AG08396 (cell line): ENCODE measurements at regions not wholly inside any gene's neighbourhood (a gene's known extent, or its start where the extent isn't known, plus 50 kb on each side); places are given as distances from the start of the nearest gene placed in this dataset.

ENCODE experiments used
- DNase-seq: peaks from one replicate; pipeline ENCODE4 v3.0.0; 2012; ENCODE audit warnings: low spot score, mixed read lengths

- DNase-seq = no peak
Measured at GRCh38 chr11:92533657-92534335, 309.2 kb downstream of the FAT3 start.

DNA sequence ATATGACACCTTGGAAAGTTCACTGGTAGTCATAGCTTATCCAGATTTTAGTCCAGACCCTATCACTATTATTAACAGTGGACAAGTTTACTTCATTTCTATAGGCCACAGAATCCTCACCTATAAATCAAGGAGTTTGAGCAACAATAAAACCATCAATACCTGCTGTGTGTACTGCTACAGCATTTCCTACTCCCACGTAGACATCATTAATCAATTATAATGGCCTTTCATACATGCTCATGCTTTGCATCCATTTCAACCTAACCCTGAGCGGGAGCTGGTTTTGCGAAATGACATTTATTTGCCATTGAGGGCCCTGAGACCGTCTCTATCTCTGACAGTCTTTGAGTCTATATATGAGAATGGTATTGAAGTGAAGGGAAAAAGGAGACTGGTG, 312.3 kb downstream of the FAT3 start:
- no peak for DNase-seq

- no peak for DNase-seq
Measured at GRCh38 chr11:92540096-92540495, 315.5 kb downstream of the FAT3 start.

GRCh38 chr11:92545906-92546471, 321.4 kb downstream of the FAT3 start:
- DNase-seq = no peak

- DNase-seq = no peak
Measured at GRCh38 chr11:92546603-92547002, 322.0 kb downstream of the FAT3 start.

DNA sequence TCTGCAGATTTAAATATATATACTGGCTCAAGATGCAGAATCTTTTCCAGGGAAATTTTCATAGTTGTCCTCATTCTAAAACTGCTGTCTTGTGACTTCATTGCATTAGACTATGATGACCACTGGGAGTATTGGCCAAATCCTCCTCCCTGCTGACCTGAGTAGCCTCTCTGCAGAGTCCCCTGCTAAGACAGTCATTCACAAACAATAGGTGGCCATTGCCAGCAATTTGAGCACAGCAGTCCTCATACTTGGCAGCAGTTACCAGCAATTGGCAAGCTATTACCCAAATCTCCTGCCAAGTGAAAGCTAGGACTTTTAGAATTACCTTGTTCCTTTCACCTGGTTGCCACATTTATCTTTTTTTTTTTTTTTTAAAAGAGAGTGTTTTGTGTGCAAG, 325.8 kb downstream of the FAT3 start:
- DNase-seq = no peak

DNA sequence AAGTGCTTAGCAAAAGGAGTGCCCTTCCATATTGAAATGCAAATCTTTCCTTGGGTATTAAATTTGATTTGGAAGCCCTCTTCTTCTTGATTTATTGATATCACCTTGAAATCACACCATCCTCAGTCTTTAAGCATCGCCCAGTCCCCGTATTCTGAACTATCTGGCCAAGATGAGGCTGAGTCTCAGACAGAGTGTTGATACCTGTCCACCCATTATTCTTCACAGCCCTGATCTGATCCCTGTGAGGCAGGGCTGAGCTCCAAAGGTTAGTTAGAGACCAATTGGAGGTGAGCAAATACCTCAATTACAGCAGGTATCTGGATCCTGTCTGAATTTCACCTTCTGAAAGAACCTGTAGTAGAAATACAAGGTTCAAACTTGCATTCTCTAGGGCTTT, 326.3 kb downstream of the FAT3 start:
- DNase-seq = no peak

DNA sequence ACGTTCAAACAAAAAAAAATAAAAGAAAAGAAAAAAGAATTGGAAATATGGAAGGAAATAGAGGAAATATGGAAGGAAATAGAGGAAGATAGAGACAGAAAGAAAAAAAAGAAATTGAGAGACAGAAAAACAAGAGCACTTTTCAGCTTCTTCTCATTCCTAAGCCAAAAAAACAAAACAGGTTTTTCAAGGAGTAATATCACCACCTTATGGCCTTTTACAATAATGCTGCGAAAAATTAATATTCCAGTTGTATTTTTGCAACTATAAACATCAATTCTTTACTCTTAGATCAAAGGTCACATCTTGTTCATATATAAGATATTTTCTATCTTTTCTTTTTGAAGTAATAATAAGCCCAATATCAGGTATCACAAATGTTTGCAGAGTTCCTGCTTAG, 328.3 kb downstream of the FAT3 start:
- DNase-seq = no peak

- no peak for DNase-seq
Measured at GRCh38 chr11:92554688-92555087, 330.1 kb downstream of the FAT3 start.

DNA sequence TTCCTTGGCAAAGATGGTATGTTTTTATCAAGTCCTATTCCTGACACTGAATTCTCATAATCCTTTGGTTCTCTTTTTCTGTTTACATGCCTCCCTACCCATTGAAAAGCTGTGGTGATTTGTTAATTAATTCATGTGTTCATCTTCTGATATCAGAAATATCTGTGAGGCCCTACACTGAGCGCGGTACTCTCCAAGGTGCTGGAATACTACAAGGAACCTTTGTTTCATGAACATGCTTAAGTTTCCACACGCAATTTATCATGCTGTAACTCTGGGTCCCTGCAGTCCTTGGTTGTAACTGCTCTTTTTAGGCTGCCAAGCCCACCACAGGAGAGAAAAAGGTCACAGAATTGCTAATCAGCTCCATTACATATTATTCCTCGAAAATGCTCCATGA, 331.8 kb downstream of the FAT3 start:
- no peak for DNase-seq

- no peak for DNase-seq
Measured at GRCh38 chr11:92557879-92558278, 333.3 kb downstream of the FAT3 start.

GRCh38 chr11:92558323-92558722, 333.7 kb downstream of the FAT3 start:
- DNase-seq = no peak

DNA sequence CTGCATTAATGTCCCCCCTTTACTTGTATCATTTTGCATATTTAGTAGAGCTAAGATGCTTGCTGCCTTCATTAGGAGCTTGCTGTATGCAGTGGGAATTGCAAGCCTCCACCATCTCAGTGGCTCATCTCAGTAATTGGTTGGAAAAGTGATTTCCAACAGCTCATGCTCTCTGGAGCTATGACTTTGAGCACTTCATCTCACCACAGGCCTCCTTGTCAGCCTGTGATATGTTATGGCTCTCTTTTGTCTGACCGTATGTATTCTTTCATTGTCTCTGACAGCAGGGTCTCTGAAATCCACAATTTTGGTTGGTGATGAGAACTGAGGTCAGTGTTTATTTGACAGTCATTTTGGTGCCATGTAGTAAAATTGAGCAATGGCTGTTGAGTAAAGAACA, 345.1 kb downstream of the FAT3 start:
- DNase-seq = no peak

DNA sequence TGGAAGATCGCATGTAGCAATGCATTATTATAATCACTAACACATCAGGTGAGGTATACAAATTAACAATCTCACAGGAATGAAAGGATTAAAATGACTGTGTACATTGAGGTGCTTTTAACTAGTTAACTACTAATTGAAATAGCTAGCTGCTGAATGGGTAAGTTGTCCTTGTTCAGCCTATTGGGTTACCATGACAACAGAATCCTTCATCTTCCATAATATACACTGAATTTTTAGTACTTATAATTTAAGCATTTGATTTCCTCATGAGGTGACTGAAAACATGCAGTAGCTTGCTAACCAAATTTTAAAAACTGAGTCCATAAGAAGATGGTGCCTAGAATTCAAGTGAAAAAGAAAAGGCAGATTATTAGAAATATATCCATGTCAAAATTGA, 347.9 kb downstream of the FAT3 start:
- DNase-seq = no peak

DNA sequence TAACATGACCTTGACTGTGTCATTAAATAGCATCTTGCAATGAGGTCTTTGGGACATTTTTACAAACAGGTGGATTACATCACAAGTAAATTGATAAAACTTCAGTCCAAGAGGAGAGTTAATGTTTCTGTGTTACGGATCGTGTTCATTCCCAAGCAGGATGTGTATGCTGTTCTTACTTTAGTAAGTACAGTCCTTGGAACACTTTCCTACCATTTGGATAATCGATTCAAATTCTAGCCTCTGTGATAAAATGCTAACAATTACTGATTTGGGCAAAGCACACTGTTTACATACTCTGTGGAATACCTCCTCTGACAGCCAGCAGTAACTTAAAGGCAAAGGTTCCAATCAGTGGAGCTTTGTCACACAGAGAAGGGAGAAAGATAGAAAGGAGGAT, 351.7 kb downstream of the FAT3 start:
- DNase-seq = no peak

DNA sequence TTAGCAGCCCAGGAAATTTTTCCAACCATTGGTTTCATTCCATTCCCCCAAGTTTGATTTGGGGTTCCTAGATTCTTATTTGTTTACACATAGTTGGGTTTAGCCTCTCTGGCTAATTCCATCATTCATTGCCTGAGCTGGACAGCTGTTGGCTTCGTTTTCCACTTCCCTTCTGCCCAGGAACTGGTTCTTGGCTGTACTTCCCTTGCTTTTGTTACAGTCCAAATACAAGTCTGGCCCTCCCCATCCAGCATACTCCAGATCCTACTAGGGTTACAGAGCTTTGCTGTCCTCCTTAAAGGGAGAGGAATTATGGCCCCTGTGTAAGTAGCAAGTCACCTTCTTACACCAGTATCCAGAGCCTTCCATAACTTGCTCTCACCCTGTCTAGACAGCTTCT, 356.3 kb downstream of the FAT3 start:
- DNase-seq = no peak

GRCh38 chr11:92588393-92588792, 363.8 kb downstream of the FAT3 start:
- no peak for DNase-seq

DNA sequence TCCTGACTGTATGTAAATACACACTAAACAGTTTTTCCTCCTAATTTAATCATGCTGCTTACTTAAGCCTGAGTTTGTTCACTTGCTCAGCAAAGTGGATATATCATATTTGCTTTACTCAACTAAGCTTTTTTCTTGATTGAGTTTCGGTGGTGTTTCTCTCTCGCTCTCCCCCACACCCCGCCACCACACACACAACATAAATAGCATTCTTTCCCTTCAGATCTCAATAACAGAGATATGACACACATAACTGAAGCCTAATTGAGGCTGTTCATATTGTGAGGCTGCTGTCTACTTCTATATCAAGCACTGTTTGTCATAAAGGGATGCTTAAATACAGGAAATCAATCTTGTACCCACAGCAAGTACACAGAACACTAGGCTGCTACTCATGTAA, 364.9 kb downstream of the FAT3 start:
- DNase-seq = no peak

DNA sequence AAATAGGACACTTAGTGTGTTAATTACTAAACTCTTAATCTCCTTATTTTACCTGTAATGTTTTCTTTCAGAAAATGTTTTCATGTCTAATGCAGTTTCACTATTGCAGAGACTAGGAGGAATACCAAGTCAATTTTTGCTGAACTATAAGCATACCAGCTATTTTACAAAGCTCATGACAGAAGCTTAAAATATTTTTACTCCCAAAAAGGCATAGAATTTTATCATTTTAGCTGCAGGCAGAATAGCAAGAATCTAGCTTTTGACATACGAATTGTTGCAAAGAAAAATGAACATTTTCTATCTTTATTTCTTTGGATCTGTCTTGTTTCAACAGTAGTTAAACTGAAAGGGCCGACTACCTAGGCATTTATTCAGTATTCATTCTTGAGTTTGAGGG, 366.9 kb downstream of the FAT3 start:
- no peak for DNase-seq

DNA sequence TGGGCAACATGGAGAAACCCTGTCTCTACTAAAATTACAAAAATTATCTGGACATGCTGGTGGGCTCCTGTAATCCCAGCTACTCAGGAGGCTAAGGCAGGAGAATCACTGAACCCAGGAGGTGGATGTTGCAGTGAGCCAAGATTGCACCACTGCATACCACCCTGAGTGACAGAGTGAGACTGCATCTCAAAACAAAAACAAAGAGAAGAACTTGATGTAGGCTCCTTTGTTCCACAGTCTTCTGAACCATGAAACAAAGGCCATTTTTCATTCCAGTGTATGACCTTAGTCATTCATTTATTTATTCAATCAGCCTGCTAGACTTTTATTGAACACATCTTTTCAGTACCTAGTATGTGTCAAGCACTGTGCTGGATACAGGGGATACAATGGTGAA, 369.6 kb downstream of the FAT3 start:
- no peak for DNase-seq

GRCh38 chr11:92595052-92595451, 370.4 kb downstream of the FAT3 start:
- DNase-seq = no peak

DNA sequence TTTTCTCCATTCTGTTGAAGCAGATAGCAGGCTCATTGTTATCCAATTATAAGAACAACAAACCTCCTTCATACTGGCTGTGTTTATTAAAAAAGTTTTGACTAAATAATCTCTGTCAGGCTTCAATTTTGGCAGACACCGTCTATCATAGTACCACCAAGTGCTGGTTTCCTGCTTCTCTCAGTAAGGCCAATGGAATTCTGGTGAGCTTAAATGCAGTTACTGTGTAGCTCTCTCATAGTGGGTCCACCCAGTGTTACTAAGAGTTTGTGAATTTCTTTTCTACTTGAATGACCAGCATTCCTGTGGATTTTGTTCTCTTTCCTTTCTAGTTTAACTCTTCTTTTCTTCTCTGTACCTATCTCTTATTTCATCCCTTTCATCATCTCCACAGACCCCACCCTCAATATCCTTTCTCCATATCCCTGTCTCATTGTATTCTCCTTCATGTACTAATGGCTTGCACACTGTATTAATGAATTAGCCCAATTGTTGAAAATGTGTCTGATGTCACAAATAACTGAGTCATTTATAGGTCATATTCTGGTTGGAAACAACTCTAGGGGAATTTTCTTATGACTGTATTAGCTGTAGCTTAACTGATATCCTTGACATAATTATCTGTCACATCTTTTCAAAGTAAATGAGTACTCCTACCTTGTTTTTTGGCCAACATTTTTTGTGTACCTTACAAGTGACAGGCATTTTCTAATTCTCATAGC, 372.1 kb downstream of the FAT3 start:
- DNase-seq = peak; percentile 7

DNA sequence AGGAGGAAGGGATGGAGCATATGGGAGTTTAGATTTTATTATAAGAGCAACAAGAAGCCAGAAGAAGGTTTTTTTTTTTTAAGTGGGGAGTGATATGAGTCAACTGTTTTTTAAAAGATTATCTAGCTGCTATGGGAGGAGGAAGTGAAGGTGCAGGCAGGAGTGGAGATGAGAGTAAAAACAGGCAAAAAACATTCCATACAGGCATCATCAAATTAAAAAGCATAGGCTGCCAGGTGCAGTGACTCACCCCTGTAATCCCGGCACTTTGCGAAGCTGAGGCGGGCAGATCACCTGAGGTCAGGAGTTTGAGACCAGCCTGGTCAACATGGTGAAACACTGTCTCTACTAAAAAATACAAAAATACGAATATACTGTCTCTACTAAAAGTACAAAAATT, 368.4 kb upstream of the MTNR1B start:
- no peak for DNase-seq

DNA sequence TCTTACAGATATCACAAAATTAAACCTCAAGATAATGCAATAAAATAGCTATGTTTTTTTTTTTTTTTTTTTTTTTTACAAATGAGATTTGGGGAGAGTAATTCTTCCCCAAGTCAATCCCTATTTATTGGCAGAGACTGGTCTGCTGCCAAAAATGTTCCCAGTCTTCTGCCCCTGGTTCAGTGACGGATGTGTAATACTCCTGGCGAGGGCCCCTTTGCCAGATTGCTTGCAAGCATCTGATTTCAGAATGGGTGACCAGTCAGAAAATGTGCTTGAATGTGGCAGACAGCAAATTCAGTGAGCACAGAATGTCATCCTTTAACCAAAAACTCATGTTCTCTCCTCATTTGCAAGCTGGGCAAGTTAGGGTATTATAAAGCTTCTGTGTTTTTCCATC, 363.8 kb upstream of the MTNR1B start:
- DNase-seq = no peak
